ENCODE measurements at regions not wholly inside any gene's neighbourhood (a gene's known extent, or its start where the extent isn't known, plus 50 kb on each side); places are given as distances from the start of the nearest gene placed in this dataset.

DNA sequence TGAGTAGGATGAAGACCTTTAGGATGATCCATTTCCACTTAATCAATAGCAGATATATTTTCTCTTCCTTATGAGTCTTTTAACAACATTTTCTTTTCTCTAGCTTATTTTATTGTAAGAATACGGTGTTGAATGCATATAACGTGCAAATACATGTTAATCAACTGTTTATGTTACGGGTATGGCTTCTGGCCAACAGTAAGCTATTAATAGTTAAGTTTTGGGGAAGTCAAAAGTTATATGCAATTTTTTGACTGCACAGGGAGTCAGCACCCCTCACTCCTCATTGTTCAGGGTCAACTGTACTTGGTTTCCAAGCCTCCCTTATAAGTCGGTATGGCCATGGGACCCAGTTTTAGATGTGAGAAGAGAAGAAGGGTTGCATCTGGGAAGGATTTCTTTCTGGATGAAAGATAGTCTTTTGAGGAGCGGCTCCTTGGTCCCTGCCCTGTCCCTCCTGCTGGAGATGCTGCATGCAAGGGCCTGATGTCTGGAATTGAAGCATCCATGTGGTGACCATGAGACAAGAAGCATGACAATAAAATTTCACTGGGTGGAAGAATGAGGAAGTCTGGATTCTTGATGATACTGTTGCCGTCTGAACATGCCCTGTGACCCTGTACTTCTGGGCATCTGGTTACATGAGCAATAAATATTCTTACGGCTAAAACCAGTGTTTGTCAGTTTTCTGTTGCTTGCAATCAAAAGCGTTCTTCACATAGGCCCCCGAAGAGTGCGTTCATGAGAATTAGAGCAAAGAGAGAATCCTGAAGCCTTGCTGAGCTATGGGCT, 194.7 kb upstream of the PMEPA1 start:
- FAIRE-seq (no peak), DNase-seq (no peak)
- Histone ChIP-seq H3K27ac (ENCODE audit: low read depth in 2 of 2, low read length in 2 of 2) (no peak overlapping the region), H3K9me3 (ENCODE audit: control insufficient read depth in 2 of 3, insufficient read depth in 1 of 3, low read length in 3 of 3) (no peaks in the 10 kb centered on the region), H3K27me3 (ENCODE audit: control insufficient read depth, insufficient read depth, low read length) (no peaks in the 10 kb centered on the region), H3K9ac (ENCODE audit: low read length in 3 of 3) (no peak overlapping the region), H3K4me3 (ENCODE audit: low read length in 3 of 3) (no peak overlapping the region), H3K36me3 (ENCODE audit: control insufficient read depth in 2 of 3, insufficient read depth in 3 of 3, low read length in 3 of 3) (no peaks in the 10 kb centered on the region), H3K4me1 (ENCODE audit: control insufficient read depth in 2 of 3, insufficient read depth in 2 of 3, low read depth in 1 of 3, low read length in 3 of 3) (no peaks in the 10 kb centered on the region)
- no peak for TF ChIP-seq CTCF (IDR thresholded peaks at IDR 0.05; ENCODE audit: borderline replicate concordance, extremely low read depth, insufficient read depth)
- intact Hi-C loops (cut with DNase I): no loop called here

- FAIRE-seq (no peak), DNase-seq (no peak)
- peaks cover 0 to 9% (median 0%) of the 10 kb centered on the region in 3 donors for H3K4me1 ChIP-seq (ENCODE audit: control insufficient read depth in 2 of 3, insufficient read depth in 2 of 3, low read depth in 1 of 3, low read length in 3 of 3)
- TF ChIP-seq CTCF (IDR thresholded peaks at IDR 0.05; ENCODE audit: borderline replicate concordance, extremely low read depth, insufficient read depth): no peak
- no peak overlapping the region for H3K9ac ChIP-seq (ENCODE audit: low read length in 3 of 3)
- no peaks in the 10 kb centered on the region for H3K9me3 ChIP-seq (ENCODE audit: control insufficient read depth in 2 of 3, insufficient read depth in 1 of 3, low read length in 3 of 3)
- H3K36me3 ChIP-seq (ENCODE audit: control insufficient read depth in 2 of 3, insufficient read depth in 3 of 3, low read length in 3 of 3): no peaks in the 10 kb centered on the region
- H3K27ac ChIP-seq (ENCODE audit: low read depth in 2 of 2, low read length in 2 of 2): no peak overlapping the region
- intact Hi-C loops (cut with DNase I): no loop called here
- no peaks in the 10 kb centered on the region for H3K27me3 ChIP-seq (ENCODE audit: control insufficient read depth, insufficient read depth, low read length)
- no peak overlapping the region for H3K4me3 ChIP-seq (ENCODE audit: low read length in 3 of 3)
Observed at GRCh38 chr20:57902473-57902872, 192.7 kb upstream of the PMEPA1 start.

GRCh38 chr20:57901526-57901925, 191.7 kb upstream of the PMEPA1 start:
- DNase-seq: no peak
- FAIRE-seq: no peak
- H3K27ac ChIP-seq (ENCODE audit: low read depth in 2 of 2, low read length in 2 of 2): no peak overlapping the region
- H3K36me3 ChIP-seq (ENCODE audit: control insufficient read depth in 2 of 3, insufficient read depth in 3 of 3, low read length in 3 of 3): no peaks in the 10 kb centered on the region
- peaks cover 0 to 13% (median 2%) of the 10 kb centered on the region in 3 donors for H3K4me1 ChIP-seq (ENCODE audit: control insufficient read depth in 2 of 3, insufficient read depth in 2 of 3, low read depth in 1 of 3, low read length in 3 of 3)
- H3K27me3 ChIP-seq (ENCODE audit: control insufficient read depth, insufficient read depth, low read length): no peaks in the 10 kb centered on the region
- H3K4me3 ChIP-seq (ENCODE audit: low read length in 3 of 3): no peak overlapping the region
- H3K9me3 ChIP-seq (ENCODE audit: control insufficient read depth in 2 of 3, insufficient read depth in 1 of 3, low read length in 3 of 3): no peaks in the 10 kb centered on the region
- H3K9ac ChIP-seq (ENCODE audit: low read length in 3 of 3): no peak overlapping the region
- intact Hi-C loops (cut with DNase I): no loop called here
- no peak for TF ChIP-seq CTCF (IDR thresholded peaks at IDR 0.05; ENCODE audit: borderline replicate concordance, extremely low read depth, insufficient read depth)

All from kidney (tissue), 13 donors.